HuH-7 (cell line): ENCODE measurements at regions not wholly inside any gene's neighbourhood (a gene's known extent, or its start where the extent isn't known, plus 50 kb on each side); places are given as distances from the start of the nearest gene placed in this dataset.

Source experiments
- DNase-seq: peaks from one replicate; pipeline ENCODE4 v3.0.0; 2011; ENCODE audit warnings: low spot score

GRCh38 chr7:33661430-33662160, 243.7 kb upstream of the BMPER start:
- DNase-seq, result no peak

GRCh38 chr7:33666531-33666930, 238.8 kb upstream of the BMPER start:
- DNase-seq, result no peak

GRCh38 chr7:33667196-33667595, 238.1 kb upstream of the BMPER start:
- no peak for DNase-seq

- DNase-seq, result no peak
Measured at GRCh38 chr7:33669251-33669670, 236.1 kb upstream of the BMPER start.

GRCh38 chr7:33671531-33672262, 233.6 kb upstream of the BMPER start:
- DNase-seq, result no peak

- no peak for DNase-seq
Measured at GRCh38 chr7:33673029-33673700, 232.2 kb upstream of the BMPER start.

GRCh38 chr7:33674804-33675411, 230.4 kb upstream of the BMPER start:
- DNase-seq, result no peak

- DNase-seq, result no peak
Measured at GRCh38 chr7:33677556-33677955, 227.8 kb upstream of the BMPER start.

- no peak for DNase-seq
Measured at GRCh38 chr7:33678569-33679335, 226.6 kb upstream of the BMPER start.

GRCh38 chr7:33680682-33681081, 224.7 kb upstream of the BMPER start:
- DNase-seq, result no peak

GRCh38 chr7:33685503-33685902, 219.8 kb upstream of the BMPER start:
- no peak for DNase-seq

GRCh38 chr7:33685981-33686683, 219.2 kb upstream of the BMPER start:
- no peak for DNase-seq

GRCh38 chr7:33687625-33688024, 217.7 kb upstream of the BMPER start:
- DNase-seq, result no peak

- no peak for DNase-seq
Measured at GRCh38 chr7:33691180-33691579, 214.2 kb upstream of the BMPER start.

GRCh38 chr7:33692956-33693355, 212.4 kb upstream of the BMPER start:
- no peak for DNase-seq

- no peak for DNase-seq
Measured at GRCh38 chr7:33694006-33694405, 211.3 kb upstream of the BMPER start.

GRCh38 chr7:33697616-33698015, 207.7 kb upstream of the BMPER start:
- no peak for DNase-seq

- DNase-seq, result no peak
Measured at GRCh38 chr7:33698041-33698440, 207.3 kb upstream of the BMPER start.

GRCh38 chr7:33698692-33699128, 206.6 kb upstream of the BMPER start:
- DNase-seq, result no peak

GRCh38 chr7:33700001-33700899, 205.1 kb upstream of the BMPER start:
- DNase-seq, result no peak
